NCI-H526 (cell line): ENCODE measurements at regions not wholly inside any gene's neighbourhood (a gene's known extent, or its start where the extent isn't known, plus 50 kb on each side); places are given as distances from the start of the nearest gene placed in this dataset.
A peak's percentile ranks its signal among the peaks of the same experiment; 100 is the strongest.

ENCODE experiments used
- DNase-seq, 2 experiments: peaks; one replicate each; lab custom pipeline; 2025; lab: John Stamatoyannopoulos, UW

DNA sequence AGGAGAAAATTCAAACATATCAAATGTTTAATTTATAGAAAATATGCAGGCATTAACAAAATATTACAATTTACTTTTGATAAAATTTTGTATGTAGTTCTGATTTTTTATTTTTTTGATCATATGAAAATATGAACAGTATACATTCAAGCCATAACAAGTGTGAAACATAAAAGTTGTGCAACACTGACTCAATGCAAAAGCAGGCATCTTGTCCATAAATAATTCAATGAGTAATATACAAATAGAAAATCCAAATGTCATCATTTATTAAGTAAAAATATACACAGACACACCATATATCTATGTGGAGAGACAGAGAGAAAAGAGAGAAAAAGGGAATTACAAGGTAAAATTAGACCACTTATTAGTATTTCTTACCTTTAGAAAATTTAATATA lies 1183.9 kb downstream of the SLITRK1 start:
- DNase-seq: no peak

DNA sequence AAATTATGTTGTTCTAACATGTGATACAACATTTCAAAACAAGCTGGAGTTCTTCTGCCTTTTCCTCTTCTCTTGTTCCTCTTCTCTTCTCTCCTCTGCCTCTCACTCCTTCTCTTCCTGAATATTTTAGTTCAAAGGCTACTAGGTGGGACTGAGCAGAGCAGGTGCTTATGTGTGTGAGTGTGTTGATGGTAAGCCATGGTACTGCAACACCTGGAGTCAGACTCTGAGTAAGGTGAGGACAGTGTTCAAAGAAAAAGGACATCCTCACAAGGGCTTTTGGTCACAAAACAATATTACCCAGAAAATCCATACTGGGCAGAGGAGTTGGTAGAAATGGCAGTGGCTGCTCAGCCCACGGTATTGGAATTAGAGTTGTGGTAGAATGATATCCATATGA lies 1188.7 kb downstream of the SLITRK1 start:
- no peak for DNase-seq

DNA sequence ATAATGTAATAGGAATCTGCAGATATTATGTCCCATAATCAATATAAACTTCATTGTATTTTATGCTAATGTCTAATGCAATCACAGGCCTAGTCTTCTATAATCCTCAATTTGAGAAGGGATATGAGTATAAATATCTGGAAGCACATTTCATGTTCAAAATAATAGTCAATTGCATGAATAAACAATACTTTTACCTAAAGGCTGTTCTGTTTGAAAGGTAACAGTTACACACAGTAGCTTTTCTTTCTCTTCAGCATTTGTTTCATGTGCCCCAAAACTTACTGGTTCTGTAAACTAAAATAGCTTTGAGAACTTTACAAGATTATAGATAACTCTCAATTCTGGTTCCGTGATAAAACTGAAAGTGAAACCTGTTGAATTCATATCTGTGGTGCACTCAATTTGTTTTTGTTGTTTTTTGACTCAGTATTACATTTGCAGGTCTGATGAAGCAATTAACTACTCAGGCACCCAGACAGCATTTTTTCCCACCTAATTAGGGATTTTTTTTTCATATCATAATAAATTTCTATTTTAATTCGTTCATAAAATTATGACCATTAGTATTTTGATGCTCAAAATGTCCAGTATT lies 1193.8 kb downstream of the SLITRK1 start:
- DNase-seq: no peak

DNA sequence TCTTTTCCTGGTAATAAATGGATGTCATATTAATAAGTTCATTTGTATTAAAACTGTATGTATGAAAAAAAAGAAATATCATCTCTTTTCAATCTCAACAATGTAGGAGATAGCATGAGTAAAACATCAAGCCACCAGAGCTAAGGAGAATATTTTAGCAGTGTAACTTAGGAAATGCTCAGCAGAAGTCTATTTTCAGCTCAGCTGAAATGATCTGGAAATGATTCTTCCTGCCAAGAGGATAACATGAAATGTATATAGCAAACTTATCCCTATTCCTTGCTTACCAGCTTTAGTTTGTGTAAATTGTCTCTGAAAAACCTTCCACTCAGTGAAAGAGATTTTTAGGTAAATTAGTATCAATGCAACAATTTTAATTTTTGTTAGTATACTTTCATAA lies 1194.4 kb downstream of the SLITRK1 start:
- DNase-seq: no peak

DNA sequence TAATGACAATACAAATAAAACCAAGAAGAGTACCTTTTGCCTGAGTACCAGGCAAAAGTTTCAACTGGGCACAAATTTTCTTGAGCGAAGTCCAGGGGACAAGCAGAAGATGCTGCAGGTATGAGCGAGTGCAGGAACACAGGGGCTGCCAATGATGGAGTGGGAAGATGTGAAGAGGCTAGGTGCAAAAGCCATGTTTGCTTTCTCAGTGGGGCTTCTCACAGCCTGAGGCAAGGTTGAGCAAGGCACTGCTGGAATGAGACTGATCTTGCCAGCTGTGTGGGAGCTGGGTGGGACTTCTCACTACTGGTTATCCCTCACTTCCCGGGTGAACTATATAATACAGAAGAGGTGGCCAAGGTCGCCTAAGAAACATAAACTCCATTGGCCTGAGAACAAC lies 1200.7 kb downstream of the SLITRK1 start:
- no peak for DNase-seq

DNA sequence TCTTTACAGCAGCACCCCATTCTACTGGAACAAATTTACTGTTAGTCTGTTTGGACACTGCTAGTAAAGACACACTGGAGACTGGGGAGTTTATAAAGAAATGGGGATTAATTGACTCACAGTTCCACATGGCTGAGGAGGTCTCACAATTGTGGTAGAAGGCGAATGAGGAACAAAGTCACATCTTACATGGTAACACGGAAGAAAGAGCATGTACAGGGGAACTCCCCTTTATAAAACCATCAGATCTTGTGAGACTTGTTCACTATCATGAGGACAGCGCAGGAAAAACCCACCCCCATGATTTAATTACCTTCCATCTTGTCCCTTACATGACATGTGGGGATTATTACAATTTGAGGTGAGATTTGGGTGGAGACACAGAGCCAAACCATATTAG lies 1204.2 kb downstream of the SLITRK1 start:
- no peak for DNase-seq

DNA sequence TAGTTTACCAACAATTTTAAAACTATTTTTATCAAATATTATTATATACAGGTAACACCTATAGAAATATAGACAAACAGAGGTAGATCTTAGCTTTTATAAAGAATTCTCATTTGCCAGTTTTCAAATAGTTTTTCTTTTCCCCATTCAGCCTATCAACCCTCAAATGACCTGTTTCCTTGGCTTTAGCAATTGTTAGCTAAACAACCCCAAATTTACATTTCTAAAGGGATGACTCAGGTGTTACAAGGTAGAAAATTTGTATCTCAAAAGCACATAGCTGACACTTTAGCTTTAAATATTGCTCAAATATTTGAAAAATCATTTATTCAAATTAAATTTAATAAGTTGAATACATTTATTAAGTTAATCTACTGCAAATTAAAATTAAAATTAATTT lies 1207.2 kb downstream of the SLITRK1 start:
- DNase-seq: no peak

DNA sequence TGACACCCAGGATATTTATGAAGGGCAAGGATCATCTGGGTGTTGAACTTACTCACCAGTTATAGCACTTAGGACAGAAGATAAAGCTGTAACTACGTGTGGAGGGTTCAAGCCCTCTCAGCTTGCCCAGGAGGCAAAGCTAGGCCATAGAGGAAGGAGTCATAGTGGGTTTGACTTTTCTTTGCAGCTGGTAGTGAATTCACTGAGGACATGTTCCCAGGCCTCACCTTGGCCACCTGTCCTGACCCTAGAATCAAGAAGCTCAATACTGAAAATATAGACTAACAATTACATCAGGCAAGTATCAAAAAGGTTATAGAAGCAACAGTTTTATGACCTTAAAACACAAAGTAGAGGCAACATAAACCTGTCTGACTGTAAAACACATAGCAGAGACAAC lies 1207.7 kb downstream of the SLITRK1 start:
- DNase-seq: no peak

DNA sequence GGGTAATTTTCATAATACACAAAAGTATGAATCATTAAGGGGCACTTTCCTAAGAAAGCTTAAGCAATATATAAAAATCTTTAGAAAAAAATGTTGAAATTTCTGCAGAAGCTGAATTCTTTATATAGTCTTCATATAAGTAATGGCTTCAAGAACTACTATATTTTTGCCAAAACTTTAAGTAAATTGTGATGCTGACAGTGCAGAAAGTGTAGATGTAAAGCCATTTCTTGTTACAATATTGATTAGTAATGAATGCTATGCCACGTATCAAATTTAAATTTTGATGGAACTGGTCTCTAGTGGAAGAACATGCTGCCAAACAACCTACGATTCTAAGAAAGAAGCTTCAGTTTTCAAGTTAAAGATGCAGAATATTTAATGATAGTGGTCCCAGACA lies 1210.0 kb downstream of the SLITRK1 start:
- no peak for DNase-seq

DNA sequence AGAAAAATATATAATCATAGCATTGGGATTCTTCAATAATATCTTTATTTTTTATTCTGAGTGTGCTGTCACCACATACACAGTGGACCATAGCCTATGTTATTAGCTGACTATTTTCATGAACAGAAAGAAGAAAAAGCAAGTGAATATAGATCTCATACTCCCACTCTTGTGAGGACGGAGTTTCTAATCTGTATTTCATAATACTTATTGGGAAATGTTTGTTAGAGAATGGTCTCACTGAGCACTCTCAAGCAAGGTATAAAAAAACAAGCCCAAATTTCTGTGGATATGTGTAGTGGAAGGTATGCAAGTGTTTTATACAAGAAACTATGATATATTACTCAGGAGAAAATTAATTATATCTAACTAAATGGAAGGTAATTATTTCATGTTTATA lies 1218.1 kb downstream of the SLITRK1 start:
- DNase-seq: no peak

DNA sequence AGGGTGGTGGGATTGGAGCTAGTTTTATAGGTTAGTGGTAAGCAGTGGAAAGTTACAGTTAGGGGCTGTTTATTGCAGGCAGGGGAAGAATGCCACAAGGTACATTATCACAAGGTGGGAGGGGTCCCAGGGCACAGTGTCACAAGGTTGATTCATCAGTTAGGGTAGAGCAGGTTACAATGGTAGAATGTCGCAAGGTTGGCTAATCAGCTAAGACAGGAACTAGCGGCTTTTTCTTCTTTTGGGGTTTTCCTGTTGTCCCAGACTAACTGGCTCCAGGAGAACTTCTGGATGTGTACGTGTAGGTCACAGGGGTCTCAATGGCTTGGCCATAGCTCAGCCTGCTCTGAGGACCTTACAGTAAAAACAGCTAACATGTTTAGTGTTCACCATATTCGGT lies 1221.1 kb downstream of the SLITRK1 start:
- DNase-seq: no peak

DNA sequence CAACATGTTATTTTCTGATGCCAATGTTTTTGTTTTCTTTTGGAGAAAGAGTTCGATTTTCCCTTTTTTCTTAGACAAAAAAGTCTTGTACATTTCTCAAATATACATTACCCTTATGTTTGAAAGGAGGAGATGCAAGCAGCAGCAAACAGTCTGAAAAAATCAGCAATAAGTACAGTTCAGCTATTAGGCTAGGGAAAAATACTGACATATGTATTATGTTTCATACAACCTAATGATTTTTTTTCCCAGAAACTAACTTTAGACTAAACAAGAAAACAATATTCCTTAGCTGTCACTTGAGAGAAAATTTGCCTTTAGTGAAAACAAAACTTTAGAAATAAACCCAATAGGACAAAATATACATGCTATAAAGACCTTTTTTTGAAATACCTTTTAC lies 1223.5 kb downstream of the SLITRK1 start:
- no peak for DNase-seq

DNA sequence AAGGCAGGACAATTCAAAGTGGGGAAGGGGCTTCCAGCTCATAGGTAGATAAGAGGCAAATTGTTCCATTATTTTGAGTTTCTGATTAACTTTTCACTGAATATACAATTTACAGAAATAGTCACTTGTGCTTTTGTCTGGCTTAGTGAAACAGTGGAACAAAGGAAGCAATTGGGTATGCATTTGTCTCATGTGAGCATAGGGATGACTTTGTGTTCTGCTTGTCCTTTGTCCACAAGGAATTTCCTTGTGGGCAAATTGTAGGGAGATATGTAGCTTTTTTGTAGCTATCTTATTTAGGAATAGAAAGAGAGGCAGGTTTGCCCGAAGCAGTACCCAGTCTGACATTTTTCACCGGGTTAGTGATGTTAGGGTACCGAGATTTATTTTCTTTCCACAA lies 1224.8 kb downstream of the SLITRK1 start:
- no peak for DNase-seq

DNA sequence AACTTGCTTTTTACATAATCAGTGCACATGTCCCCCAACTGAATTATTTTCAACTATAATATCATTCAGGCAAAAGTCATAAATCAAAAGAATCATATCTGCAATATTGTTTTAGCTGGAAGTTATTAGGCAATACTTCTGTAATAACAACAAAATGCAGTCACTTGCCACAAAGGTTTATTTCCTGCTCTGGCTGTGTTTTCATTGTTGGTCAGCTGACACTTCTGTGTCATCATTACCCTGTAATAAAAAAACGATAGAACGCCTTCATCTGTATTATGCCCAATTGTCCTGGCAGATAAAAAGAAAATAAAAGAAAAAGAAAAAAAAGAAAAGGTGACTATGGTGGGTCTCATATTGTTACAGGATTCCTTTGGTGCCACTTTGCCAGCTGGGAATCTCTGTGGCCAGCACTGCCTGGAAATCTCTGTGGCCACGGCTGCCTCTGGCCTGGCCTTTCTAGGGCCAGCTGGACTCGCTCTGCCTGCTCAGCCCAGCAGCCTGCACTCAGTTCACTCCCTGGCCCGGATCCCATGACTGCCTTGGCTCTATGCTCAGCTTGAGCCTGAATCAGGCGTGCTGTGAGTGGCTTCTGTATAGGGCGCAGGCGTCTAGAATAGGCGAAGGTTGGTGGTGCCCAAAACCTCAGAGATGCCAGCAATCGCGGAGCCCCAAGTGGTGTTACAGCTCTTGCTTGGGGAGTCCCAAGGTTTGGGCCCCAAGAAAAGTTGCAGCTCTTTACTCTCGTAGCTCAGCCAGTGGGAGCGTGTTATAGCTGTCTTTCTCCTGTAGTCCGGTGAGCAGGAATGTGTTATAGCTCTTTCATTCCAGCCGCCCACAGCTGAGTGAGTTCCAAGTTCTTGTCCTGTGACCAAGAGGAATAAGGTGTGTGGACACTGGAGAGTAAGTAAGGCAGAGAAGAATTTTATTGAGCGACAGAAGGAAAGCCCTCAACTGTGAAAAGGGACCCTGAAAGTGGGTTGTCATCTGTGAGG lies 1227.1 kb downstream of the SLITRK1 start:
- DNase-seq: no peak

DNA sequence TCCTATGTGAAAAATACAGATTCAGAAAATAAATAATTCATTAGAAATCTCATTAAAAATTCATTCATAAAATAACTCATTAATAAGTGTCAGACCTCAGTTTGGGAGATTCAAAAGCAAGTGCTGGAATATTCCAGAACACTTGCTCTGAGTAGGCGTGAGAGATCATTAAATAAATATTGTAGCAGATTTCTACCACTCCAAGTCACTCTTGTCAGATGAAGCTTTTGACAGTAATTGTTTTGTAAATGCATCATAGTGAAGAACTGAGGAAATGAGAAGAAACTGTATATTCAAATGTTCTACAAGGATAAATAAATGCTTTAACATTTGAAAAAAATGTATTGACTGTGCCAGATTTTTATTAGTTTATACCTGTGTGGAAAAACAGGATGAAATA lies 1228.1 kb downstream of the SLITRK1 start:
- DNase-seq: no peak

DNA sequence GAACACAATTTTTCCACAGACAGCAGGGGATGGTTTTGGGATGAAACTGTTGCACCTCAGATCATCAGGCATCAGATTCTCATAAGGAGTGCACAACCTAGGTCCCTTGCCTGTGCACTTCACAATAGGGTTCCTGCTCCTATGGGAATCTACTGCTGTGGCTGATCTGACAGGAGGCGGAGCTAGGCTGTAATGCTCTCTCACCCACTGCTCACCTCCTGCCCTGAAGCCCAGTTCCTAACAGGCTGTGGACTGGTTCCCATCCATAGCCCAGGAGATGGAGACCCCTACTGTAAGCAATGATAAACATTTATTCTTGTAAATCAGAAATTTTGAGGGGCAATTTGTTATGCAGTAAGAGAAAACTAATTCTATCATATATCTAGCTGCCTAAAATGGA lies 1234.7 kb downstream of the SLITRK1 start:
- DNase-seq: no peak

DNA sequence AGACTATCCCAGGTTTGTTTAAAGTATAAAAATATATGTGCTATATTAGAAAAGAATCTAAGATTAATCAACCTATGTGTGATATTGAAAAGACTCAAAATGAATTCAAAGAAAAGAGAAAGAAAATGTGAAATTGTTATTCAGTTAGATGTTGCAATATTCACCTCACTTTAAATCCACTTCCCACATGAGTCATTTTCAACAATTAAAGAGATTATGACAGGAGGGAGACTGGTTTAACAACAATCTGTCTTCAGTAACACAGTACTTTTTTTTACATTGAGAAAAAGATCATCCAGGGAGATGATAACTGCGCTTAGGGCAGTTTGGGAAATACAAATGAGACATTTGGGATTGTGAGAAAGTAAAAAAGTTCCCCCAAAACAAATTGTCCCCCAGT lies 1246.2 kb downstream of the SLITRK1 start:
- DNase-seq: no peak

DNA sequence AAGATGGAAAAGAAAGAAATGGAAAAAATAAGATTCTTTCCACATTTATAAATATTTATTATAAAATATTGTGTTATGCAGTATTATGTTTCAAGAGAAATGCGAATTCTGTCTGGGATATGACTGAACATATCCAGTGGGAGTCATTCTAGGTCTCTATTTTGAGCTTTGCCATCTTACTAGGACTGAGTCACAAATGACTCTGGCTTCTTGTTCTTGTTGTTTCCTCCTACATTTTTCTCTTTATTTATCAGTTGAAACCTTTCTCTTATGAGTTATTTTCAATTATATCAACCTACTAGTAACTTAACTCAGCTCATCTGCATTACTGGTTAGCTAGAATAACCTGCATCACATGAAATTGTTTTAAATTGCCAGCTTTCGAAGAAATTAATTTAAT lies 1247.3 kb downstream of the SLITRK1 start:
- DNase-seq: no peak

DNA sequence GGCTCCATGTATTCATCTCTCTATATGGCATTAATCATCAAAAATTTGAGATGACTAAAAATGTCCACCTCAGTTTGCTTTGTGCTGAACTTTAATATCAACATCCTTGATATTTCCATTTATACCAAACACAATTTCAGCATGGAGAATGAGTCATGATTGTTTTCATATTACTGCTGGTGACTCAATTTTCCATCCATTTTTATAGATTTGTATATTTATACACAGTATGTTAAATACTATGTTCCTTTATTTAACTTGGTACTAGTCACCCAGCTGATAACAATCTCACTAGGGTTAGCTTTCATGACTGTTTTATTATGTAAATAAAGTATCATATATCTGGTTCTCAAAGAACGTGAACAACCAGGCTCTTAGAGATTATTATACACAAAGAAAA lies 1255.1 kb downstream of the SLITRK1 start:
- peak; percentile 92 to 93 for DNase-seq

DNA sequence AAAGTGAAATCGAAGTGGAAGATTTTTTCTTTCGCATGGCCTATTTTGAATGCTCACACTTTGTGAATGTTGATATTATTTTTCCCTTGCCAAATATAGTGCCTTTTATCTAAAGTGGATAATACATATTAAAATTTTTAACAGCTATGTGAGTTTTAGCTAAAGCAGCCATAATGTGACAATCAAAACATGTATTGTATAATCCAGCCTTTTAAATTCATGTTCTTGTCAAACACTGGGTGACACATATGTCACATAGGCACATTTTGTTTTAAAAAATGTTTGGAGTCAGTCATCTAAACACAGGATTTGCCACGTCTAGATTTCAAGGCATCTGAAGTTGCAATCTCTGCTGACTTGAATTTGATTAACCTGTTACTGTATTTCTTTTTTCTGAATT lies 1256.6 kb downstream of the SLITRK1 start:
- no peak for DNase-seq

DNA sequence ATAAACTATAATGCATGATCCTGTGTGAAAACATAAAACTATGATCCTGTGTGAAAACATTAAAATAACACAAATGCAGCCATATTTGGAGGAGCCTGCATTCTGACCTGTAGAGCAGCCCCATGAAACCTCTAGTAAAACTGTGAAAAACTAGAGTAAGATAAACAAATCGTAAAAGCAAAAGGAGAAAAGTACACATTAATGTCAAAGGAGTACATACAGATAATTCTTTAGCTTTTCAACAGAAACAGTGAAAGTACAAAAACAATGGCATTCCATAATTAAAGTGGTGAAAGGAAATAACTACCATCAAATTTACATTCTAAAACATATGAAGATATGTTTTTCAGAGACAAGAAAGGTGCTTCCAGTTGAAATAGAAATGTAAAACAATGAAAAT lies 1267.2 kb downstream of the SLITRK1 start:
- DNase-seq: no peak

DNA sequence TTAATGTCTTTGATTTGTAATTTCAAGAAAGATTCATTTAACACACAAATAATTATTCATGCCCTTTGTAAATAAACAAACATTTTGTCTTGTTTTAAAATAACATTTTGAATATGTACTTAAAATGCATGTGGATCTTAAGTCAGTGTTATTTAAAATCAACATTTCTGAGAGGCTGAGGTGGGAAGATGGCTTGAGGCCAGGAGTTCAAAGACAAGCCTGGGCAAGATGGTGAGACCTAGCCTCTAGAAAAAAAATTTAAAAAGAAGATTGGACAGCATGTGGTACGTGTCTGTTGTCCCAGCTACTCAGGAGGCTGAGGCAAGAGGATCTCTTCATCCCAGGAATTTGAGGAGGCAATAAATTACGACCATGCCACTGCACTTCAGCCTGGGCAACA lies 1268.2 kb downstream of the SLITRK1 start:
- no peak for DNase-seq

DNA sequence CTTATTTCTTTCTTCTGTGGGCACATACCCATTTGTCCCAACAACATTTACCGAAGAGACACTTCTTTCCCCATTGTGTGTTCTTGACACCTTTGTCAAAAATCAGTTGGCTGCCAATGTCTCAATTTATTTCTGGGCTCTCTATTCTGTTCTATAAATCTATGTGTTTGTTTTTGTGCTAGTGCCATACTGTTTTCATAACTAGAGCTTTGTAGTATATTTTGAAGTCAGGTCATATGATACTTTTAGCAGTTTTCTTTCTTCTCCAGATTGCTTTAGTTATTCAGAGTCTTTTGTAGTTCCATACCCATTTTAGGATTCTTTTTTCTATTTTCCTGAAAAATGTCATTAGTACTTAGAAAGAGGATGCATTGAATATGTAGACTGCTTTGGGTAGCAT lies 1276.3 kb downstream of the SLITRK1 start:
- DNase-seq: no peak

DNA sequence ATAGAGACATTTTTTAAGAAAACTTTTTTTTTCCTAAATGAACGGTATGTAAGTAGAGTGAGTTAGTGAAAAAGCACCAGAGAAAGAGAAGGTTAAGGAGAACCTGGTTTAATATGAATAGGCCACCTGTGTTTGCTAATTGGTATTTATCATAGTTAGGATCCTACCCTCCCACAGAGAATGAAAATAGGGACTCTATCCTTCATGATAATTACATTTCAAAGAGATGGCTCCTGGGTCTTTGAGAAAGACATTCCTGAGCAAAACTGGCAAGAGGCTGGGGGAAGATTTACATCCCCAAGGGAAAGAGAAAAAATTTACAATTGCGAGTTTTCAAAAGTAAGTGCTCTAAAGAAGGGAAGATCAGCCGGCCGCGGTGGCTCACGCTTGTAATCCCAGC lies 1284.5 kb downstream of the SLITRK1 start:
- DNase-seq: no peak
